Activated CD4-positive, alpha-beta T cell treated with anti-CD3 and anti-CD28 coated beads, Interleukin-2, amount 50 U/mL, for 4 hours (primary cell): ENCODE measurements at regions not wholly inside any gene's neighbourhood (a gene's known extent, or its start where the extent isn't known, plus 50 kb on each side); places are given as distances from the start of the nearest gene placed in this dataset.
"Not testable (repeated sequence)": the region's sequence is repeated elsewhere in the genome, so short reads cannot be mapped to it uniquely, and the experiment has no call there.

Experiments used
- DNase-seq, 2 experiments: peaks; one replicate each; pipeline ENCODE4 v3.0.0-alpha.2; 2020

DNA sequence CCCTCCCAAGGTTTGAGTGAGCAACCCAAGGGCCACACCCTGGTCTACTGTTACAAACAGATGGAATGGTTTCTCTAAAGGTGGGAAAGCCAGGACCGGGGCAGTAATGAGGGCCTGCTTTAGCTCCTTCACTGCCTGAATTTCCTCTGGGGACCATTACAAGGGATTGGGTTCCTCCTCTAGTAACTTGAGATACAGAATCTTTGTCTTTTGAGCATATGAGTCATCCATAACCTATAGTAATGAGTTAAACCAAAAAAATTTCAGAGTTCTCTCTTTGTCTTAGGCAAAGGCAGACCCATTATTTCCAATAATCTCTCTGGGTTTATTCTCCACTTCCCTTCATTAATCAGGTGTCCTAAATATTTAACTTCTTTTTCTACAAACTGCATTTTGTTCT, 618.8 kb downstream of the HINT1 start:
- DNase-seq: no peak

DNA sequence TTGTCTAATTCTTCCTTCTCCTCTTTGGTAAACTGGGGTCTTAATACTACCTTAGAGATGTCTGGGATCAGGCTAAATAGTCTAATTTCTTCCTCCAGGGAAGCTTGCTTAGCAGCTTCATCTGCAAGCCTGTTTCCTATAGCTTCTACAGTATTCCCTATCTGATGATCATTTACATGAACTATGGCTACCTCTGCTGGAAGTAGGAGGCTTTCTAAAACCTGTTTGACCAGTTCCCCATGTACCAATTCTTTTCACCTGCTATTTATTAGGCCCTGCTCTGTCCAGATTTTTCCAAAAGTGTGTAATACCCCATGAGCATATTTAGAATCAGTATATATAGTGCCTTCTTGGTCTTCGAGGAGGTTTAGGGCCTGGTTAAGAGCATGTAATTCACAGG, 619.8 kb downstream of the HINT1 start:
- DNase-seq: no peak

DNA sequence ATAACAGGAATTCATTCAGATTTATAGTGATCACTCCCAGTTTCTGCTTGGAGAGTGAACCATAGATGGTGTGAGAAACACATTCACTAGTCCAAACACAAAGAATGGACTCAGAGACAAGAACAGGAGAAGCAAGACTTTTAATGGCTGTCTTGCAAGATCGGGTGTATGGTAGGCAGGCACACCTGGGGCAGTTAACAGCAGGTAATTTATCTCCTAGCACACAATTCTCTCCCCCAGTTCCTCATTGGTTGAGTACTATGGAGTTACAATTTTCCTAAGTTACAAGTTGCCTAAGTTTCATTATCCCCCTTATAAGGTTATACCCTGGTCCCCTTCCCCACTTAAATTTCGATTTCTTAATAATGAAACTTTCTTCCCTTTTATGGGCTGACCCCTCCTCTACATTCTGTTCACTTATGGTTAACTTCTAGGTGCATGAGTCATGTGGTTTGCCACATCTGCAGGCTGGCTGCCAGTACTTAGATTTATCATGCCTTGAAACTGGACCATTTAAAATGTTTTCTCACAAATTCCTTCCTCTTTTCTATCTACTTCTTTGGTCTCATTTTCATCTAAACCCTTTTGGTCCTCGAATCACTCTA, 623.3 kb downstream of the HINT1 start:
- no peak for DNase-seq

DNA sequence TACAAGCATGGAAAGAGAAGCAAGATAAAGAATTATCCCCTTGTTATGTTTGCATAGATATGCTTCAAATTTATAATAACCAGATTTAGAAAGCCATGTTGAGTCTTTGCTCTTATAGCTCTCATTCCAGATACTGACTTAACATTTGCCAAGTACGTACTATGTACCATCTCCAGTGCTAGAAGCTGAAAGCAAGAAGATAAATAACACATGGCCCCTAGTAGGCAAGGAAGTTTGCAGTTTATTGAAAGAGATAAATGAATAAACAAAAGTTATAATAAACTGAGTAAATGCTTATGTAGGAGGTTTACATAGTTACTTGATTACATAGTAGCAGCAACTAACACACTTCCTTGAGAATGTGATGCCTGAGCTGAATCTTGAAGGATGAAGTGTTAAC, 628.4 kb downstream of the HINT1 start:
- DNase-seq: no peak

DNA sequence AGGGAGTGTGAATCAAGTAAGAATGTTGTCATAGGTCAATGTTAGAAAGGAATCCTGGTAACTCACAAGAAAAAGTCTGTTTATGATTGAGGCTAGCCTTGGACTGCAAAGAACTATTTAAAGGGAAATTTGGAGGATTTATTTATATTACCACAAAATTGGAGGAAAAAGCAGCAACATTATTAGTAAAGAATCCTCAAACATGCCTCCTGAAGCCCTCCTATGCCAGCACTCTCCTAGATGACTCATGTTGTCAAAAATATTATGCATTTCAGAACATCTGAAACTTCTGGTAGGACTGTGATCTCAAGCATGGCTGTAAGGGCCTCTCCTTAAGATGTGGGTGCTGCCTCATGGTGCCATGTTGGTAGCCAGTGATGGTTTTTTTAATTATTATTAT, 628.5 kb downstream of the CHSY3 start:
- no peak for DNase-seq

DNA sequence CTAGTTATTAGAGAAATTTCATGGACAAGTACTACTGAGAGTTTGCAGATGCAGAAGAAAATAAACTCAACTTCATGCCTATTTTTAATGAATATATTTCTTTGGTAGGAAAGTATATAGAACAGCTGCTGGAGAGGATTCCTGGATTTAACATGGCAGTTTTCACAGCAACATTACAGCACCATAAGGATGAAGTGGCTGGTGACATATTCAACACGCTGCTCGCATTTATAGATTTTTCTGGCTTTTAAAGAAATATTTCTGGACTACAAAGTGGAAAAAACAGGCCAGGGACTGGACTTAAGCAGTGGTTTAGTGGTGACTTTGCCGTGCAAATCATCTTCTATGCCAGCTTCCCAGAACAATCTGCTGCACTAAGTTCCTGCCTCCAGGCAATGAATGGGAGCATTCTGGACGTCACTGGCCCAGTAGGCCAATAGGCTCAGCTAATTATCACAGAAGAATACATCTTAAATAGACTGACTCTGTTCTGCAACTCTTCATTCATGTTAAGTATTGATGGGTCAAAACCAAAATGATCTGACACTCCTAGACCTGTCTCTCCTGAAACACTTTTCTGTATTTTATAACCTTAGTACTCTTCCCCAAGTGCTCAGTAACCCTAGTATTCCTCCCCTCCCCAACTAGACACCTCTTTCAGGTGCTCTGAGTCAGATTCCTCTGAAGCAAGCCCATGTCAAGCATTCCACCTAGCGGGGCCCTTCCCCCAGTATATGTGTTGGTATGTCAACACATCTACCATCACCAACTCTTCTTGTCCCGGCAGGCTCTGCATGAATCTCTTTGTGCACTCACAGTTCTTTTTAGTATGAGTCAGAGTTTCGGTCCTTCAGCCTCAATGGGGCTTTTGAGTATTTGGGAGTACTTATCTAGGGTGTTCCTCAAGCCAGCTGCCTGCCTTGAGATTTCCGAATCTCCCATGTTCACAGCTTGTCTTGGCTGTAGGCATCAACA, 625.5 kb downstream of the CHSY3 start:
- no peak for DNase-seq

DNA sequence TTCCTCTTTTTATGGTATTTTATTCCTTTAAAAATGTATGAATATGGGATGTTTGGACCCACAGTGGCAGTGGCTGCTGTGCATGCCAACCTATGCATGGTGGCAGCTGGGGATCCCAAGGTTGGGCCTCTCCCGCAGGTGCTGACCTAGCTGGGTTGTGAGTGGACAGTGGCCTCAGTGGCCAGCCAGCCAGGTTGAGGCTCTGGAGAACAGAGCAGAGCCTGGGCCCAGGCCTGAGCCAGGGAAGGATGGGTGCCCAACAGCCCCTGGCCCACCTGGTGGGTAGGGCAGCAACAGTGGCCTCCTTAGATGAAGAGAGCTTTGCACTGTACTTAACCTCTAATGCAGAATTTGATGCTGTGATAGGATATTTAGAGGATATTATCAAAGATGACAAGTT, 624.8 kb downstream of the CHSY3 start:
- no peak for DNase-seq

DNA sequence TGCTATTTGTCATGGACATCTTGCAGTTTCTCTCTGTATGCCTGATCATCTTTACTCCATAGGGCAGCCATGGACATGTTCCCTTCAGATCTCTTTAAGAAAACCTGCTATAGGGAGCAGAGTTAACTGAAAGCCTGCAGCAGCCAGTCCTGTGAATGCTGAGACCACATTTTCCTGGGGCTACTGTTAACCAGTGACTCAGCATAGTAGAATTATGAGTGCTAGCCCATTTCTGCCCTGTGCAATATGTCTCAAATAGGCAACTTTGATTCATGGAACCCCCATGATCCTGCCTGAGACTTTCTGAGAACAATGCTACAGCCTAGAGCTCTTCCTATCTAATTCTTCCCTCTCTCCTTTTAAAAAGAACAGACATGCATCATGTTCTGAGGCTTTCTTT, 624.2 kb downstream of the CHSY3 start:
- no peak for DNase-seq

DNA sequence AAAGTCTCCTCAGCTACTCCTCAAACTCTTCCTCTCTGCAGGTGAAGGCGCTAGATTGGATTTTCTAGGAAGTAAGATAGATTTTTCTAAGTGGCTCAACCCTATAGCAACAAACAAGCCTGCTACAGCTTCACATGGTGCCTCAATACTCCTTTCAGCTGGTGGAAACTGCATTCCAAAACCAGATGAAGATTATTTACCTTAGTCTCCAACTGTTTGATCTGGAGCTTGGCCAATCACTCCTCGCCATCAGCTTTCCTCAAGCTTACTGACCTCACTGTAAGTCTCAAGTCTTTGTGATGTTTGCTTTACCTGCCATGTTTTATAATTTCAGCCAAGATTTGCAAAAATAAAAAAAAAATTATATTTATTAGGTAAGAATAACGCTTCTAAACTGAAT, 622.4 kb downstream of the CHSY3 start:
- DNase-seq: no peak

DNA sequence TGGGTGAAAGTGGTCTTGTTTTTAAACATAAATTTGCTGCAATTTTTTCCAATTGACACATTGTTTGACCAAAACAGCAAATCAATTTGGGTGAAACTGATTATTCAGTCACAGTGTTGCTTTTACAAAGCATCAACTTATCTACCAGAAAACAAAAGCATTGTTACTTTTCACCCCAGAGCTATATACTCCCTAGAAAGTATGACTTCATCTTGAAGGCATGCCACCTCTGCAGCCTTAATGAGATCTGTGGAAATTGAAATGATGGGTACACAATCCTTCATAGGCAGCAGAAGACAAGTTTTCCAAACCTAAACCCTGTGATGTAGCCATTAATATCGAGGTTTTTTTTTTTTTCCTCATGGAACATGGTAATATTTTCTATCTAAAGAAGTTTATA, 615.9 kb downstream of the CHSY3 start:
- DNase-seq: no peak

DNA sequence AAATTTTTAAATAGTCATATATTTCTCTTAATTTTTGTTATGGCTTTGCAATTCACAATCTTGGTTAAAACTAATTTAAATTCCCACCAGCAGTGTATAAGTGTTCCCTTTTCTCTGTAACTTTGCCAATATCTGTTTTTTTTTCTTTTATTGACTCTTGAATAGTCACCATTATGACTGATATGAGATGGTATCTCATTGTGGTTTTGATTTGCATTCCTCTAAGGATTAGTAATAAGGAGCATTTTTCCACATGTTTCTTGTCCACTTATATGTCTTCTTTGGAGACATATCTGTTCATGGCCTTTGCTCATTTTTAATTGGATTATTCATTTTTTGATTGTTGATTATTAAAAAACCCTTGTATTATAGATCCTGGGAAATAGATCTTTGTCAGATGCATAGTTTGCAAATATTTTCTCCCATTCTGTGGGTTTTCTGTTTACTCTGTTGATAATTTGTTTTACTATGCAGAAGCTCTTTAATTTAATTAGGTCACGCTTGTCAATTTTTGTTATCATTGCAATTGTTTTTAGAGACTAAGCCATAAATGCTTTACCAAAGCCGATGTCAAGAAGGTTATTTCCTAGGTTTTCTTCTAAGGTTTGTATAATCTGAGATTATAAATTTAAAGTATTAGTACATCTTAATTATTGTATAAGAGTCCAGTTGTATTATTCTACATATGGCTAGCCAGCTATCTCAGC, 610.9 kb downstream of the CHSY3 start:
- no peak for DNase-seq

DNA sequence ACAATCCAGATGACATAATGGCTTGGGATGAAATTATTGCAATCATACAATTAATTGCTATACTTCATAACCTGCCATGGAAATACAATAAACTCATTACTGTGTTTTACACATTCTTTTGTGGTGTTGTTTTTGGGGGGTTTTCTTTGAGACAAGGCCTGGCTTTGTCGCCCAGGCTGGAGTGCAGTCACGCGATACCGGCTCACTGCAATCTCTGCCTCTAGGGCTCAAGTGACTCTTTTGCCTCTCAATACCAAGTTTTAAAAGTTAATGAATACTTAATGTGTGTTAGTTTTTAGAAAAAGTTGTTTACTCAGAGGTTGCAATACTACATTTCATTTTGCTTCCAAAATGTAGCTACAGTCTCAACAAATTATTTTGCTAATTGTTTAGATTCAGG, 598.4 kb downstream of the CHSY3 start:
- no peak for DNase-seq

DNA sequence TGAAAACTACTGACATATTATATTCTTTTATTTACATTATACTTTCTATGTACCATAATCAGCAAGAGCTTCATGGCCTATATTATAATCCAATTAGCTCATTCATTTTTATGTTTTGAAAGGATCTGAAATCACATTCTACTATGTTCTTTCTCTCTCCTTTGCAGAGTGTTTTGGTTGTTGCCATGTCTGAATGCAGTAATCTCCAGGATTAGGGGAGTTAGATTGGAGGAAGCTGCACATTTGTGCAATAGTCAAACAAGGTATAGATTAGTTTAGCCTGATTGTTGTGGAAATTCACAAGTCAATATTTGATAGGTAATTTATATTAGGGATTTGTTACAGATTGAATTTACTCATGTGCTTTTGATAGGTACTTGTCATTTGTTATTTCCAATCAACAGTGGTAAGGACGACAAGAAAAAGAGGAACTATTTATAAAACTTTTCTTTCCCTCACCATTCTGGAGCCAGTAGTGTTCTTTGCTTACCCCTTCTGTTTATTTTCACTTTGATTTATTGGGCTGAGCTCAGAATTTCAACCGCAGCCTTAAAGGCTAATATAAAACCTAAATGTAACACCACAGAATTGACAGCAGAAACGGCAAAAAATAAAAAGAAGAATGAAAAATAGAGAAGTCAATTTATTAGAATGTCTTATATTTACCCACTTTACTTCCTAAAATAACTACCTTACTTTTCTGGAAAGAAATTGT, 597.0 kb downstream of the CHSY3 start:
- DNase-seq: no peak

DNA sequence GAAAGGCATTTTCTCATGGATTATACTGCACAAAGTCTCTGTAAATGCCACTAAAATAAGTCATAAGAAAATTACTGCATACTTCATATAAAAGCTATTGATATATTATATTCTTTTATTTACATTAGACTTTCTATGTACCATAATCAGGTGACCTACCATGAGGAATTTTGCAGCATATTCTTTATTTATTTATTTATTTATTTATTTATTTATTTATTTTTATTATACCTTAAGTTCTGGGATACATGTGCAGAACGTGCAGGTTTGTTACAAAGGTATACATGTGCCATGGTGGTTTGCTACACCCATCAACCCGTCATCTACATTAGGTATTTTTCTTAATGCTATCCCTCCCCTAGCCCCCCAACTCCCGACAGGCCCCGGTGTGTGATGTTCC, 596.2 kb downstream of the CHSY3 start:
- DNase-seq: not testable (repeated sequence)

DNA sequence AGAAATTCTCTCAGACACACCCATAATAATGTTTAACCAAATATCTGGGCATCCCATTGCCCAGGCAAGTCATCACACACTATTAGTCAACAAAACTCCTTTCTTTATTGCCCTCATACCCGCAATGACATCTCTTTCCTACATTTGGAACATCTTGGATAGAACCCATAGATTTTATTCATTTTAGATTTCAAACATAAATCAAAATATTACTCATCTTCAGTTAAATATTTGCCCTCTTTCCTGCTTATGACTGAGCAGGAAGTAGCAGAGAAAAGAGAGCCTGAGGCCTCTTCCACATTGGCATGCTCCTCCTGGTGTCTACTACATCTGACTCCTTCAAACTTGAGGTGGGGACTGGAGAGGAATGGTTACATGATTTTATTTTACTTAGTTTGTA, 592.0 kb downstream of the CHSY3 start:
- no peak for DNase-seq

DNA sequence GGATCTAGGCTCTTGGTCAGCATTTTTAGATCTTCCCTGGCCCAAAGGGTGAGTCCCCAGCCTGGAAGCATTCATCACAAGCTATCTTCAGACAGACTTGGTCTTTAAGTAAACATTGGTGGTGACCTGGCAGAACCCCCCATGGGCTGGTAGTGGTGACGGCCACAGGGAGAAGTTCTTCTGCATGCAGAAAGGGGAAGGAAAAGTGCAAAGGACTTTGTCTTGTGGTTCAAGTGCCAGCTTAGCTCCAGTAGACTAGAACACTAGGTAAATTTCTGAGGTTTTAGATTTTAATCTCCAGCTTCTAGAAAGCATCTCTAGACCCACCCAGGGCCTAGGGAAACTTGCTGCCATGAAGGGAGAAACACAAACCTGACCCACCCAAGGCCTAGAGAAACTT, 584.0 kb downstream of the CHSY3 start:
- DNase-seq: no peak

DNA sequence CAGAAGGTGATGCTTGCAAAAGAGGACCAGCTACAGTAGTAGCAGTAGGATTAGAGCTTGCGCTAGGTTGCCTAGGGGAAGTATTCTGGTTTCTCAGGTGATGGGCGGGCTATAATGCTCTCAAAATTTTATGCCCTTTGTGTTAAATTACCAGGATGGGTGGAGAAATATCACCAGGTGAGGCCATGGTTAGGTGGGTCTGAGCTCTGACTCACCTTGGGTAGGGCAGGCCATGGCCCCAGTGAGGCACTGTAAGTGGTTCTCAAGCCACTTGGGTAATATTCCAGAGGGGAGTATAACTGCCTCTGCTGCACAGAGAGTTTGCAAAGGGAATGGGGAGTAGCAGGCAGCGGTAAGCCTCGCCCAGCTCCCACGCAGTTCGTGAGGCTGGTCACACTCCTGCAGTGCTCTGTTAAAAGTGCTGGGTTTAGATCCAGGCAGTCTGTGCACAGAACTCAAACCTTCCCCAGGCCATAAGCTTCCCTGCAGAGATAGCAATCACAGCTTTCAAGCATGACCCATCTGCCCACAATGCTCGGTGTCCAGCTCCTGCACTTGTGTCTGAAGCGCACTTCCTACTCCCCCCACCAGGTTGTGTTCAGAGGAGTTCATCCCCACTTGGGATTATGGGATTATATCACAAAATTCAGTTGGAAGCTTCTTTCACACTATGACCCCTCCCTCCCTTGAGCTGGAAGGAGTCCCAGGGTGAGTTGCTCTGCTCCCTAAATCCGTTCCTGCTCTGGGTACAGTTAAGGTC, 575.0 kb downstream of the CHSY3 start:
- no peak for DNase-seq

DNA sequence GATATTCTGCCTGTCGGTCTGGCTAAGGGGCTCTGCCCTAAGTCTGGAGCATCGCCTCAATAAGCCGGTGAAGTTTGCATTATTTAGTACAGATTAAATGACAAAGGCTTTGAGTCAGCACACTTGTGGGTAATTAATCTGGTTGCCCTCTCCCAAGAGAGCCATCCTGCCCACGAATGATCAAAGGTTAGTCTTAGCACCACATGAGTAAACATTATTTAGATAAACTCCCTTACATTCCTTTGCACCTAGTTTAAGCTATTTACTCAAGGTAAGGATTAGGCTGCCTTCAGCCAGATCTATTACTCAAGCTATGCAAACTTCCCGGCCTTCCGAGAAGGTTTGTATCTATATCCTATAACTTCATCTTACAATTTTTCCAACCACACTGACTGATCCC, 572.1 kb downstream of the CHSY3 start:
- DNase-seq: no peak

DNA sequence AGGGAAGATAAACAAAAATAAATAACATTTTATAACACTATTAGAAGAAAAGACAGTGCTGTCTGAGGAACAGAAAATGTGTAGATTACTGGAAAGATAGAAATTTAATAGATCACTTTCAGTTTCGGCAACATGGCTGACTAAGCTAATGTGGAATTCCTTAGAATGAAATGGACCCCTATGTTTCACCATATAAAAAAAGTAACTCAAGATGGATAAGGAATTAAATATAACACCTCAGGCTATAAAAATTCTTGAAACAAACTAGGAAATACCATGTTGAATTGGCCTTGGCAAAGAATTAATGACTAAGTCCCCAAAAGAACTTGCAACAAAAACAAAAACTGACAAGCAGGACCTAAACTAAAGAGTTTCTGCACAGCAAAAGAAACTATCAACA, 558.3 kb downstream of the CHSY3 start:
- no peak for DNase-seq

DNA sequence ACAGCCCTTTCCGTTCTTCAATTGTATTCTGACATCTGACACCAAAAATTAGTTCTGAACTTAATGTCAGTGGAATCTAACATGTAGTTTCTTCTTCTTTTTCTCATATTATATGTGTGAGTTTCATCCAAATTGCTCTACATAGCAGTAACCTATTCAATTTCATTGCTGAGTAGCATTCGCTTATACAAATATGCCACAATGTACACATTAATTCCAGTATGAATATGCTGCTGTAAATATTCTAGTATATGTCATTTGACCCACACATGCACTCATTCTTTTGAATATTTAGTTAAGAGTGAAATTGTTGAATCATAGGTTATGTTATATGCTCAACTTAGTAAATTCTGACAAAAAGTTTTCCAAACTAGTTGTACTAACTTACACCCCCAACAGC, 550.9 kb downstream of the CHSY3 start:
- no peak for DNase-seq

DNA sequence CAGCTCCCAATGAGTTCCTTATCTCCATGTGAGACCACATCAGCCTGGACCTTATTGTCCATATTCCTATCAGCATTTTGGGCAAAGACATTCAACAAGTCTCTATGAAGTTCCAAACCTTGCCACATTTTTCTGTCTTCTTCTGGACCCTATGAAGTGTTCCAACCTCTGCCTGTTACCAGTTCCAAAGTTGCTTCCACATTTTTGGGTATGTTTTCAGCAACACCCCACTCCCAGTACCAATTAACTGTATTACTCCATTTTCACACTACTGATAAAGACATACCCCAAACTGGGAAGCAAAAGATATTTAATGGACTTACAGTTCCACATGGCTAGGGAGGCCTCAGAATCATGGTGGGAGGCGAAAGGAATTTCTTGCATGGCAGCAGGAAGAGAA, 548.5 kb downstream of the CHSY3 start:
- DNase-seq: no peak

DNA sequence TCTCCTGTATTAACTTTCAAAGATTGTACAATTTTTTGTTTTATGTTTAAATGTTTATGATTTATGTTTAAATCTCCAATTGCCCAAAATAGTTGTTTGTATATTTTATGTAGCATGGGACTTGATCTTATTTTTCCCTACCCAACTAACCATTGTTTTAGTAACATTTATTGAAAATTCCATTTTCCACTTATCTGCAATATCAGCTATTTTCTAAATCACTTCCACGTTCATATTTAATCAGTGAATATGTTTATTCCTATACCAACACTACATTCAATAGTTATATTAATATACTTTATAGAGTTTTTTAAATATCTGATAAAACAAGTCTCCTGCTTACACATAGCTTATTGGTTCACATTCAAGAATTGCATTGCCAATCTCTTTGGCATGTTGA, 532.2 kb downstream of the CHSY3 start:
- no peak for DNase-seq
